ENCODE measurements at regions not wholly inside any gene's neighbourhood (a gene's known extent, or its start where the extent isn't known, plus 50 kb on each side); places are given as distances from the start of the nearest gene placed in this dataset.

DNA sequence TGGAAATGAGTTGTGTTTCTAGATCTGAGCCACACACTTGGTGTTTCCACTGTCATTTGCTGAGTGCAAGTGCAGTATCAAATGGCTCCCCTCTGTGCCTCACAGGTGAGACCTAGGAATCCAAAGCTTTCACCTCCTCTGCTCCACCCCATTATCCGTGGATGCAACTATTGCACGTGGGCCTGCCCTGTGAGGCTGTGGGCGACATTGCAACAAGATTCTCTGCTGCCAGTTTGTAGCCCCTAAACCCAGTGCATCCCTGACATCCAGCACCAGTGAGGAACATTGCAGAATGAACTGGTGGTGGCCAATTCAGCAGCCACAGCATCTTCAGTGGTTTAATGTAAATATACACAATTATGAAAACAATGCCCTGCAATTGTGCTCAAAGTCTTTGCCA, 115.0 kb upstream of the FOXA2 start:
- Histone ChIP-seq H4K5ac (ENCODE audit: low read depth, low read length) (no peak overlapping the region), H3K23ac (ENCODE audit: low read depth, low read length) (no peak overlapping the region), H3K9ac (ENCODE audit: low read depth, low read length) (no peak overlapping the region), H3K4me3 (ENCODE audit: insufficient read depth, low read depth, low read length) (no peak overlapping the region), H4K91ac (ENCODE audit: insufficient read depth, low read depth, low read length) (no peak overlapping the region), H3K4me1 (ENCODE audit: control insufficient read depth, insufficient read depth, low read length) (no peaks in the 10 kb centered on the region), H3K56ac (ENCODE audit: extremely low read depth, insufficient read depth, low read length) (no peak overlapping the region), H4K8ac (ENCODE audit: low read depth in 2 of 2, low read length in 2 of 2) (no peak overlapping the region), H2AK9ac (replicated peaks; ENCODE audit: low read depth, low read length, poor library complexity) (no peak overlapping the region), H3K14ac (replicated peaks; ENCODE audit: low read depth, low read length) (no peak overlapping the region), H2AFZ (replicated peaks; ENCODE audit: low read length, poor library complexity) (no peak overlapping the region), H2BK20ac (ENCODE audit: low read depth, low read length) (no peak overlapping the region), H4K20me1 (ENCODE audit: insufficient read depth, low read length) (no peaks in the 10 kb centered on the region), H2AK5ac (ENCODE audit: low read depth, low read length) (no peak overlapping the region), H3K79me1 (ENCODE audit: low read depth in 1 of 2, low read length in 2 of 2) (no peaks in the 10 kb centered on the region), H2BK15ac (ENCODE audit: low read depth, low read length) (no peak overlapping the region), H2BK5ac (ENCODE audit: low read depth, low read length, poor library complexity, severe bottlenecking) (no peak overlapping the region), H2BK120ac (ENCODE audit: low read depth, low read length) (no peak overlapping the region), H3K9me3 (ENCODE audit: control insufficient read depth, insufficient read depth, low read length) (no peaks in the 10 kb centered on the region), H3K9me1 (ENCODE audit: insufficient read depth, low read length) (no peaks in the 10 kb centered on the region), H3K18ac (ENCODE audit: low read depth, low read length) (no peak overlapping the region), H3K4ac (ENCODE audit: low read depth, low read length) (no peak overlapping the region), H3K4me2 (ENCODE audit: low read depth, low read length) (no peak overlapping the region), H3K27me3 (ENCODE audit: control insufficient read depth, insufficient read depth, low read length) (peaks cover 4% of the 10 kb centered on the region; the same call in 1 of the 2 replicates), H3K36me3 (ENCODE audit: control insufficient read depth, insufficient read depth, low read length) (no peaks in the 10 kb centered on the region), H3K27ac (ENCODE audit: insufficient read depth, low read length) (no peak overlapping the region)
- no peak for TF ChIP-seq CEBPB (IDR thresholded peaks at IDR 0.05; ENCODE audit: low read depth, low read length)
- no peak for TF ChIP-seq MXI1 (IDR thresholded peaks at IDR 0.05; ENCODE audit: borderline replicate concordance, low read depth, low read length)
- TF ChIP-seq MAZ (IDR thresholded peaks at IDR 0.05; ENCODE audit: borderline replicate concordance, low read depth, low read length), result no peak
- TF ChIP-seq RAD21 (IDR thresholded peaks at IDR 0.05; ENCODE audit: low read length), result no peak
- TF ChIP-seq SMC3 (IDR thresholded peaks at IDR 0.05; ENCODE audit: low read depth, low read length), result no peak
- no peak for TF ChIP-seq RCOR1 (IDR thresholded peaks at IDR 0.05; ENCODE audit: insufficient replicate concordance, low read length)
- no peak for TF ChIP-seq CHD1 (IDR thresholded peaks at IDR 0.05; ENCODE audit: low read depth, low read length)
- TF ChIP-seq NFE2L2 (IDR thresholded peaks at IDR 0.05; ENCODE audit: low read depth, low read length), result no peak
- no peak for TF ChIP-seq FOS (IDR thresholded peaks at IDR 0.05; ENCODE audit: low read depth, low read length)
- no peak for TF ChIP-seq RFX5 (IDR thresholded peaks at IDR 0.05; ENCODE audit: low read depth, low read length)
- TF ChIP-seq CTCF (conservative IDR thresholded peaks at IDR 0.05; ENCODE audit: low read depth, low read length), result no peak
- TF ChIP-seq, protein P1, sequence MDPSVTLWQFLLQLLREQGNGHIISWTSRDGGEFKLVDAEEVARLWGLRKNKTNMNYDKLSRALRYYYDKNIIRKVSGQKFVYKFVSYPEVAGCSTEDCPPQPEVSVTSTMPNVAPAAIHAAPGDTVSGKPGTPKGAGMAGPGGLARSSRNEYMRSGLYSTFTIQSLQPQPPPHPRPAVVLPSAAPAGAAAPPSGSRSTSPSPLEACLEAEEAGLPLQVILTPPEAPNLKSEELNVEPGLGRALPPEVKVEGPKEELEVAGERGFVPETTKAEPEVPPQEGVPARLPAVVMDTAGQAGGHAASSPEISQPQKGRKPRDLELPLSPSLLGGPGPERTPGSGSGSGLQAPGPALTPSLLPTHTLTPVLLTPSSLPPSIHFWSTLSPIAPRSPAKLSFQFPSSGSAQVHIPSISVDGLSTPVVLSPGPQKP (IDR thresholded peaks at IDR 0.05; ENCODE audit: borderline replicate concordance, low read depth, low read length), result no peak
- no peak for TF ChIP-seq POLR2A (IDR thresholded peaks at IDR 0.05; ENCODE audit: low read depth, low read length)
- no peak for TF ChIP-seq USF2 (IDR thresholded peaks at IDR 0.05; ENCODE audit: low read depth, low read length)
- no peak for TF ChIP-seq MAFK (IDR thresholded peaks at IDR 0.05; ENCODE audit: low read depth, low read length)
- TF ChIP-seq BHLHE40 (IDR thresholded peaks at IDR 0.05; ENCODE audit: low read depth, low read length), result no peak
- DNase-seq, result no peak
- BruUV-seq (replicated peaks), result no TSS peak
- in situ Hi-C loops (cut with MboI; ENCODE audit: low sequenced_read_pairs), result loop anchor here (10.0 kb wide), 1 partner anchor 535 kb away; no protein-coding TSS in a partner anchor
- CTCF ChIA-PET, result interaction anchor here (1.9 kb wide), 1 partner anchor 641 kb away, joined by 4 read pairs; no protein-coding TSS in a partner anchor
- POLR2A ChIA-PET (ENCODE audit: unreplicated experiment), result no interaction called here
- 25% methylated on average over 2 of the region's 3 CpGs; no CpG with 5 or more reads in 1 of the 2 experiments for WGBS, 2 experiments (ENCODE audit: extremely low coverage in 2 of 2, insufficient read length in 1 of 2)
- dilution Hi-C loops (cut with HindIII; ENCODE audit: low sequenced_read_pairs, unreplicated experiment), result no loop called here
- intact Hi-C loops (cut with micrococcal nuclease), result loop anchor here (10.0 kb wide), 1 partner anchor 905 kb away; the partner anchor contains the start of gene CST9
- ATAC-seq (ENCODE audit: low read depth), result no peak
